ENCODE measurements at regions not wholly inside any gene's neighbourhood (a gene's known extent, or its start where the extent isn't known, plus 50 kb on each side); places are given as distances from the start of the nearest gene placed in this dataset.

- TF ChIP-seq, protein P1, sequence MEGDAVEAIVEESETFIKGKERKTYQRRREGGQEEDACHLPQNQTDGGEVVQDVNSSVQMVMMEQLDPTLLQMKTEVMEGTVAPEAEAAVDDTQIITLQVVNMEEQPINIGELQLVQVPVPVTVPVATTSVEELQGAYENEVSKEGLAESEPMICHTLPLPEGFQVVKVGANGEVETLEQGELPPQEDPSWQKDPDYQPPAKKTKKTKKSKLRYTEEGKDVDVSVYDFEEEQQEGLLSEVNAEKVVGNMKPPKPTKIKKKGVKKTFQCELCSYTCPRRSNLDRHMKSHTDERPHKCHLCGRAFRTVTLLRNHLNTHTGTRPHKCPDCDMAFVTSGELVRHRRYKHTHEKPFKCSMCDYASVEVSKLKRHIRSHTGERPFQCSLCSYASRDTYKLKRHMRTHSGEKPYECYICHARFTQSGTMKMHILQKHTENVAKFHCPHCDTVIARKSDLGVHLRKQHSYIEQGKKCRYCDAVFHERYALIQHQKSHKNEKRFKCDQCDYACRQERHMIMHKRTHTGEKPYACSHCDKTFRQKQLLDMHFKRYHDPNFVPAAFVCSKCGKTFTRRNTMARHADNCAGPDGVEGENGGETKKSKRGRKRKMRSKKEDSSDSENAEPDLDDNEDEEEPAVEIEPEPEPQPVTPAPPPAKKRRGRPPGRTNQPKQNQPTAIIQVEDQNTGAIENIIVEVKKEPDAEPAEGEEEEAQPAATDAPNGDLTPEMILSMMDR (IDR thresholded peaks at IDR 0.05), result no peak
- no peak for TF ChIP-seq POLR2A (IDR thresholded peaks at IDR 0.05)
These were observed 52.5 kb upstream of the TTC29 start for GRCh38 chr4:146998157-146998556.
